PC-9 (cell line): ENCODE measurements at regions not wholly inside any gene's neighbourhood (a gene's known extent, or its start where the extent isn't known, plus 50 kb on each side); places are given as distances from the start of the nearest gene placed in this dataset.

Source experiments
- CTCF ChIP-seq: fragments of 200-600 bp; sonication (generic); conservative IDR thresholded peaks from 2 replicates; pipeline ENCODE4 v1.6.1; 2017; ENCODE audit warnings: mixed run types, antibody characterized with exemption, mild to moderate bottlenecking, moderate library complexity
- EZH2 ChIP-seq: fragments of 200-600 bp; sonication (generic); IDR thresholded peaks from 2 replicates; pipeline ENCODE4 v1.8.0; 2017; ENCODE audit warnings: antibody characterized with exemption, low read depth

GRCh38 chr5:175242207-175242606 lies 201.8 kb downstream of the DRD1 start:
- TF ChIP-seq CTCF (no peak), EZH2 (no peak)
